ENCODE measurements at regions not wholly inside any gene's neighbourhood (a gene's known extent, or its start where the extent isn't known, plus 50 kb on each side); places are given as distances from the start of the nearest gene placed in this dataset.

DNA sequence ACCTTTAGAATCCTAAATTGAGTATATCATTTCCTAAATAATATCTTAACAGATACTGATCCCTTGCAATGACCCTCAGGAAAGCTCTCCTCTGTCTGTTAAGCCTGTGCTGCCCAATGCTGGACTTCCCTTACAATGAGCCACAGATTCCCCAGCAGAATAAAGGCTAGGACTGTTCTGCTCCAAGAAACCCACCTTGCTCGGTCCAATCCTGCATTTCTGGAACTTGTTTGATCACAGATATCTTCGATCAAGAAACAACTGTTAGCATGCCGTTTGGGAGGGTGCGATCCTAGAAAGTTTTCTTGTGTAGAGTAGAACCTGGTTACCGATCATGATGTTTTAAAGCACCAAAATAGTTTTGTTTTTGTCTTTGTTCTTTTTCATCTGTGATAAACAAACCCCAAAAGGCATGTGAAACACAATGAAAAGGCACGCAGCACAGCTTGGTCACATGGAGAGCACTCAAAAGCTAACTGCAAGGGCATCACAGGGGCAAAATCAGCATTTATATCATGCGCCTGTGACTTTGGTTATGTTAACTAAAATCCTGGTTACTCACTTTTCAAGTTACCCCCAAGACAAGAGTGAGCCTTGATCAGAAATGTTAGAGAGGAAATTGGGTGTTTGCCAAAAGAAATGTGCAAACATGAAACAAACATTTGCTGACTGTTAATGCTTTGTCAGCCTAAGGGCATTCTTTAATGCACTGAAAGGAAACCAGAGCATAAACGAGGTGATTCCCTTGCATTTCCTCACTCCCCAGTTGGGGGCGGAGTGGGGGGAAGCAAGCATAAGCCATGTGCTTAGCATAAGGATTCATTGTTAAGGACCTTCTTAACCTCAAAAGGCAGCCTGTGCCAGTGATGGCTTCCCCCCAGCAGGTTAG, 61.9 kb upstream of the ADAMTS16 start:
- no peaks in the 10 kb centered on the region for H3K4me1 ChIP-seq
- ATAC-seq (ENCODE audit: low FRiP score in 2 of 2) (no peak), DNase-seq (no peak)
- H3K27me3 ChIP-seq: no peaks in the 10 kb centered on the region
- no peaks in the 10 kb centered on the region for H3K9me3 ChIP-seq
- no peak overlapping the region for H3K4me3 ChIP-seq
- TF ChIP-seq POLR2A (IDR thresholded peaks at IDR 0.05) (no peak), EP300 (IDR thresholded peaks at IDR 0.05) (no peak)
- TF ChIP-seq, protein P1, sequence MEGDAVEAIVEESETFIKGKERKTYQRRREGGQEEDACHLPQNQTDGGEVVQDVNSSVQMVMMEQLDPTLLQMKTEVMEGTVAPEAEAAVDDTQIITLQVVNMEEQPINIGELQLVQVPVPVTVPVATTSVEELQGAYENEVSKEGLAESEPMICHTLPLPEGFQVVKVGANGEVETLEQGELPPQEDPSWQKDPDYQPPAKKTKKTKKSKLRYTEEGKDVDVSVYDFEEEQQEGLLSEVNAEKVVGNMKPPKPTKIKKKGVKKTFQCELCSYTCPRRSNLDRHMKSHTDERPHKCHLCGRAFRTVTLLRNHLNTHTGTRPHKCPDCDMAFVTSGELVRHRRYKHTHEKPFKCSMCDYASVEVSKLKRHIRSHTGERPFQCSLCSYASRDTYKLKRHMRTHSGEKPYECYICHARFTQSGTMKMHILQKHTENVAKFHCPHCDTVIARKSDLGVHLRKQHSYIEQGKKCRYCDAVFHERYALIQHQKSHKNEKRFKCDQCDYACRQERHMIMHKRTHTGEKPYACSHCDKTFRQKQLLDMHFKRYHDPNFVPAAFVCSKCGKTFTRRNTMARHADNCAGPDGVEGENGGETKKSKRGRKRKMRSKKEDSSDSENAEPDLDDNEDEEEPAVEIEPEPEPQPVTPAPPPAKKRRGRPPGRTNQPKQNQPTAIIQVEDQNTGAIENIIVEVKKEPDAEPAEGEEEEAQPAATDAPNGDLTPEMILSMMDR (IDR thresholded peaks at IDR 0.05): no peak
- H3K36me3 ChIP-seq: no peaks in the 10 kb centered on the region
- no peak overlapping the region for H3K27ac ChIP-seq
- 45 to 50% methylated on average over 9 of the region's 9 CpGs for WGBS, 2 donors

DNA sequence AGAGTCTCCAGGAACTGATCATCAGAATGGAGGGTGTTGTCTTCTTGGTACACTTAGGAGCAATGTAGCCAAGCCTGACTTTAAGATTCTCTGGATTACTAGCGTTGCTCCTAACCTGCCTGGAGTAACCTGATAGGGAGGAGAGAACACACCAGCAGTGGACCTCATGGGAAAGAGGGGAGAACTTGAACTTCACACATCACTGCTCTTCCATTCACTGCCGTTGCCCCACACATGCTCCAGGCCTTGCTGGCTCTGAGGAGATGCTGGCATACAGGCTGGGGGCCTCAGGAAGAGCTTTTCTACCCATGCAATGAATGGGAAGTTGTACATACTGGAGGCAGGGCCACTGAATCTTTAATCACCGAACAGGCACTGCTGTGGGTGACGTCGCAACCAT, 60.3 kb upstream of the ADAMTS16 start:
- WGBS, 2 donors: 78 to 80% methylated on average over 5 of the region's 5 CpGs
- no peak for ATAC-seq (ENCODE audit: low FRiP score in 2 of 2)
- TF ChIP-seq, protein P1 (IDR thresholded peaks at IDR 0.05): no peak
- no peak for TF ChIP-seq POLR2A (IDR thresholded peaks at IDR 0.05)
- TF ChIP-seq EP300 (IDR thresholded peaks at IDR 0.05): no peak
- TF ChIP-seq POLR2AphosphoS5 (IDR thresholded peaks at IDR 0.05): no peak

DNA sequence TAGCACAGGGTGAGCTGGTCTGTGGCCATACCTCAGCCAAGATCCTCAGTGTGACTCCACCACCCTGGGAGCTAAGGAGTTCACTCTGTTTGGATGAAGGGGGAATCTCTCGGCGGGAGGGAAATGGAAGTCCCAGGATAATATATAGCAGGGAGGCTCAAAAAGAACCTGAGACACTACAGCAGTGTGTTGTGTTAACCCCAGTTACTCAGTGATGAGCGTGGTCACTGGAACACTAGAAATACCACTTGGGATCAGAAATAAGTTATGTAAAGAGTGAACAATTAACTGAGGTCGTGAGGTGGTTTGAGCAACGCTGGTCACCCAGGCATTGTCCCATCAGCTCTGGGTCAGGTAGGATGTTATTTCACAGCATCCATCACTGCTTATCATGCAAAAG, 59.3 kb upstream of the ADAMTS16 start:
- TF ChIP-seq POLR2AphosphoS5 (IDR thresholded peaks at IDR 0.05): no peak
- no peak for TF ChIP-seq POLR2A (IDR thresholded peaks at IDR 0.05)
- no peak for TF ChIP-seq EP300 (IDR thresholded peaks at IDR 0.05)
- TF ChIP-seq, protein P1 (IDR thresholded peaks at IDR 0.05): no peak
- DNase-seq: no peak
- no peaks in the 10 kb centered on the region for H3K4me1 ChIP-seq

More for the DNA sequence above, 60.3 kb upstream of the ADAMTS16 start:
- no peaks in the 10 kb centered on the region for H3K36me3 ChIP-seq
- DNase-seq: no peak
- no peaks in the 10 kb centered on the region for H3K9me3 ChIP-seq
- no peaks in the 10 kb centered on the region for H3K4me1 ChIP-seq
- no peak overlapping the region for H3K4me3 ChIP-seq
- no peaks in the 10 kb centered on the region for H3K27me3 ChIP-seq
- H3K27ac ChIP-seq: no peak overlapping the region

DNA sequence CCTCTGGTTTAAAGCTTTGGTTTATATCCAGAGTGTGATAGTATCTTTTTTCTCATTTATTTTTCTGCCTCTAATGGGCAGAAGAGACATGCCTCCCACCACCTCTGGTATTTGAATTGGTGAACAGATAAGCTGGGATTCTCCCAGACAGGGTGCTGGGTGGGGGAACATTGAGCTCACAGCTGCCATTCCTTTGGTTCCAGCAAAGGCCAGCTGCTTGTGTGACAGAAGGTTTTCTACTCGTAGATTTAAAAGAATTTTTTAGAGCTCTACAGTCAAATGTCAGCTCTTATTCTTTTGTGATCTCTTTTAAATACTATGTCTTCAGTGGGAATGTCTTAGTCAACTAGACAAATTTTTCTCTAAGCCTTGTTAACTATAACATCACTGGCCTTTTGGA, 54.7 kb upstream of the ADAMTS16 start:
- Histone ChIP-seq H3K27ac (no peak overlapping the region), H3K27me3 (no peaks in the 10 kb centered on the region), H3K9me3 (no peaks in the 10 kb centered on the region), H3K36me3 (no peaks in the 10 kb centered on the region), H3K4me1 (no peaks in the 10 kb centered on the region), H3K4me3 (no peak overlapping the region)
- no peak for ATAC-seq (ENCODE audit: low FRiP score in 2 of 2)
- DNase-seq: no peak
- TF ChIP-seq EP300 (IDR thresholded peaks at IDR 0.05): no peak
- TF ChIP-seq, protein P1 (IDR thresholded peaks at IDR 0.05): no peak
- TF ChIP-seq POLR2AphosphoS5 (IDR thresholded peaks at IDR 0.05): no peak
- TF ChIP-seq POLR2A (IDR thresholded peaks at IDR 0.05): no peak
- 33 to 36% methylated on average over 1 of the region's 1 CpG for WGBS, 2 donors

More for the DNA sequence above, 59.3 kb upstream of the ADAMTS16 start:
- H3K36me3 ChIP-seq: no peaks in the 10 kb centered on the region
- no peak for ATAC-seq (ENCODE audit: low FRiP score in 2 of 2)
- H3K27ac ChIP-seq: no peak overlapping the region
- 75 to 90% methylated on average over 5 of the region's 5 CpGs for WGBS, 2 donors
- H3K4me3 ChIP-seq: no peak overlapping the region
- H3K27me3 ChIP-seq: no peaks in the 10 kb centered on the region
- no peaks in the 10 kb centered on the region for H3K9me3 ChIP-seq
